ENCODE measurements at regions not wholly inside any gene's neighbourhood (a gene's known extent, or its start where the extent isn't known, plus 50 kb on each side); places are given as distances from the start of the nearest gene placed in this dataset.

DNA sequence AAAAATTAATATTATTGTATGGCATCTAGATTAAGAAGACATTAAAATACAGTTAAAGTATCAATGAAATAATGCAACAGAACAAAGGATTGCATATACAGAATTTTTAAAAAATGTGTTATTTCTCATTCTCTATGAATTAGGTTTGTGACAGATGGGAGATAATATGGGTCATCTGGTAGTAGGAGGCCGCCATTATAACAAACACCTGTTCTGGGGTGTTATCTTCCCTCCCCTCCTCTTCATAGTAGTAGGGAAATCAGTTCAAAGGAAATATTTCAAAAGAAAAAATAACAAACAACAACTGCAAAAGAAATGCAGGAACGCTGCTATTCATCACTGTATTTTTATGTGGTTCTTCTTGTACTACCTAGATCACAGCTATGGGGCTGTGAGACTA, 187.0 kb upstream of the ATP2B1 start:
- TF ChIP-seq CTCF (IDR thresholded peaks at IDR 0.05; ENCODE audit: low read depth, low read length) (no peak), EZH2phosphoT487 (IDR thresholded peaks at IDR 0.05; ENCODE audit: low read depth) (no peak)
